Suppressor macrophage treated with lipopolysaccharide for 1 hour (primary cell): ENCODE measurements at regions not wholly inside any gene's neighbourhood (a gene's known extent, or its start where the extent isn't known, plus 50 kb on each side); places are given as distances from the start of the nearest gene placed in this dataset.
A peak's percentile ranks its signal among the peaks of the same experiment; 100 is the strongest.
"Not testable (repeated sequence)": the region's sequence is repeated elsewhere in the genome, so short reads cannot be mapped to it uniquely, and the experiment has no call there.

Experiments used
- DNase-seq, 3 donors: peaks; one replicate each; pipeline ENCODE4 v3.0.0-alpha.2; 2020 to 2022

- no peak for DNase-seq
These were observed 73.2 kb downstream of the ZIC4 start for GRCh38 chr3:147333098-147333497.

GRCh38 chr3:147328711-147329110 lies 77.6 kb downstream of the ZIC4 start:
- DNase-seq, result no peak

GRCh38 chr3:147324356-147324755 lies 82.0 kb downstream of the ZIC4 start:
- no peak for DNase-seq

- no peak for DNase-seq
These were observed 87.4 kb downstream of the ZIC4 start for GRCh38 chr3:147318900-147319299.

GRCh38 chr3:147317080-147317479 lies 89.3 kb downstream of the ZIC4 start:
- DNase-seq, result not testable (repeated sequence)

- no peak for DNase-seq
These were observed 92.8 kb downstream of the ZIC4 start for GRCh38 chr3:147313513-147313912.

- DNase-seq, result no peak
These were observed 93.5 kb downstream of the ZIC4 start for GRCh38 chr3:147312786-147313280.

GRCh38 chr3:147311716-147312115 lies 94.6 kb downstream of the ZIC4 start:
- DNase-seq, result no peak

- DNase-seq, result peak in 1 of 3 donors; percentile 12
These were observed 100.7 kb downstream of the ZIC4 start for GRCh38 chr3:147305533-147306250.

GRCh38 chr3:147304756-147305155 lies 101.6 kb downstream of the ZIC4 start:
- DNase-seq, result peak in 1 of 3 donors; percentile 9

- no peak for DNase-seq
These were observed 104.6 kb downstream of the ZIC4 start for GRCh38 chr3:147301781-147302180.

GRCh38 chr3:147299656-147300055 lies 106.7 kb downstream of the ZIC4 start:
- no peak for DNase-seq

- no peak for DNase-seq
These were observed 107.8 kb downstream of the ZIC4 start for GRCh38 chr3:147298511-147298982.

GRCh38 chr3:147297761-147298350 lies 108.5 kb downstream of the ZIC4 start:
- no peak for DNase-seq

- DNase-seq, result not testable (repeated sequence)
These were observed 119.0 kb downstream of the ZIC4 start for GRCh38 chr3:147287370-147287769.

GRCh38 chr3:147269907-147270306 lies 136.4 kb downstream of the ZIC4 start:
- DNase-seq, result no peak

- no peak for DNase-seq
These were observed 138.9 kb downstream of the ZIC4 start for GRCh38 chr3:147267434-147267833.

GRCh38 chr3:147257944-147258343 lies 148.4 kb downstream of the ZIC4 start:
- no peak for DNase-seq

- no peak for DNase-seq
These were observed 149.6 kb downstream of the ZIC4 start for GRCh38 chr3:147256739-147257138.

GRCh38 chr3:147246906-147247305 lies 159.4 kb downstream of the ZIC4 start:
- DNase-seq, result no peak

GRCh38 chr3:147245638-147246037 lies 160.7 kb downstream of the ZIC4 start:
- DNase-seq, result not testable (repeated sequence)

GRCh38 chr3:147245022-147245421 lies 161.3 kb downstream of the ZIC4 start:
- not testable (repeated sequence) for DNase-seq

GRCh38 chr3:147244397-147244796 lies 161.9 kb downstream of the ZIC4 start:
- no peak for DNase-seq

GRCh38 chr3:147240581-147240980 lies 165.8 kb downstream of the ZIC4 start:
- DNase-seq, result no peak
